ENCODE measurements at regions not wholly inside any gene's neighbourhood (a gene's known extent, or its start where the extent isn't known, plus 50 kb on each side); places are given as distances from the start of the nearest gene placed in this dataset.

- no peak overlapping the region for H3K4me3 ChIP-seq (ENCODE audit: low read depth, low read length)
- DNase-seq (ENCODE audit: low read depth) = no peak
- TF ChIP-seq CTCF (IDR thresholded peaks at IDR 0.05; ENCODE audit: insufficient read depth, low read length) = no peak
Measured at GRCh38 chr2:116924509-116924908, 890.0 kb upstream of the DDX18 start.

- TF ChIP-seq CTCF (IDR thresholded peaks at IDR 0.05; ENCODE audit: insufficient read depth, low read length) = no peak
- DNase-seq (ENCODE audit: low read depth) = no peak
- H3K4me3 ChIP-seq (ENCODE audit: low read depth, low read length) = no peak overlapping the region
Measured at GRCh38 chr2:116935097-116935814, 879.2 kb upstream of the DDX18 start.

- TF ChIP-seq CTCF (IDR thresholded peaks at IDR 0.05; ENCODE audit: insufficient read depth, low read length) = no peak
- H3K4me3 ChIP-seq (ENCODE audit: low read depth, low read length) = no peak overlapping the region
Measured at GRCh38 chr2:116948258-116948657, 866.2 kb upstream of the DDX18 start.

GRCh38 chr2:116949249-116949648 lies 865.2 kb upstream of the DDX18 start:
- TF ChIP-seq CTCF (IDR thresholded peaks at IDR 0.05; ENCODE audit: insufficient read depth, low read length) = no peak
- DNase-seq (ENCODE audit: low read depth) = no peak
- no peak overlapping the region for H3K4me3 ChIP-seq (ENCODE audit: low read depth, low read length)

More at GRCh38 chr2:116948258-116948657, 866.2 kb upstream of the DDX18 start:
- no peak for DNase-seq (ENCODE audit: low read depth)

GRCh38 chr2:116952254-116952653 lies 862.2 kb upstream of the DDX18 start:
- no peak overlapping the region for H3K4me3 ChIP-seq (ENCODE audit: low read depth, low read length)
- no peak for DNase-seq (ENCODE audit: low read depth)
- no peak for TF ChIP-seq CTCF (IDR thresholded peaks at IDR 0.05; ENCODE audit: insufficient read depth, low read length)

- no peak overlapping the region for H3K4me3 ChIP-seq (ENCODE audit: low read depth, low read length)
- no peak for TF ChIP-seq CTCF (IDR thresholded peaks at IDR 0.05; ENCODE audit: insufficient read depth, low read length)
- DNase-seq (ENCODE audit: low read depth) = no peak
Measured at GRCh38 chr2:116955646-116956045, 858.8 kb upstream of the DDX18 start.

GRCh38 chr2:116975608-116976007 lies 838.9 kb upstream of the DDX18 start:
- H3K4me3 ChIP-seq (ENCODE audit: low read depth, low read length) = no peak overlapping the region
- no peak for DNase-seq (ENCODE audit: low read depth)
- no peak for TF ChIP-seq CTCF (IDR thresholded peaks at IDR 0.05; ENCODE audit: insufficient read depth, low read length)
